GM12873 (cell line): ENCODE measurements at regions not wholly inside any gene's neighbourhood (a gene's known extent, or its start where the extent isn't known, plus 50 kb on each side); places are given as distances from the start of the nearest gene placed in this dataset.

Source experiments
- CTCF ChIP-seq: IDR thresholded peaks from 2 replicates; pipeline ENCODE4 v1.5.1; 2012; ENCODE audit warnings: low read depth, mild to moderate bottlenecking, moderate library complexity, low read length, control low read depth; ENCODE audit not compliant: insufficient read depth; ENCODE audit errors: missing control alignments

GRCh38 chr3:25895443-25895842, 105.6 kb downstream of the OXSM start:
- TF ChIP-seq CTCF: no peak

GRCh38 chr3:25897019-25897418, 107.1 kb downstream of the OXSM start:
- peak; percentile 92 for TF ChIP-seq CTCF

- TF ChIP-seq CTCF: no peak
These were observed 109.6 kb downstream of the OXSM start for GRCh38 chr3:25899352-25900101.

GRCh38 chr3:25900161-25900560, 110.3 kb downstream of the OXSM start:
- TF ChIP-seq CTCF: no peak

GRCh38 chr3:25901796-25902195, 111.9 kb downstream of the OXSM start:
- no peak for TF ChIP-seq CTCF

- no peak for TF ChIP-seq CTCF
These were observed 112.7 kb downstream of the OXSM start for GRCh38 chr3:25902586-25902985.

GRCh38 chr3:25903371-25904129, 113.7 kb downstream of the OXSM start:
- no peak for TF ChIP-seq CTCF
